ENCODE measurements at regions not wholly inside any gene's neighbourhood (a gene's known extent, or its start where the extent isn't known, plus 50 kb on each side); places are given as distances from the start of the nearest gene placed in this dataset.

DNA sequence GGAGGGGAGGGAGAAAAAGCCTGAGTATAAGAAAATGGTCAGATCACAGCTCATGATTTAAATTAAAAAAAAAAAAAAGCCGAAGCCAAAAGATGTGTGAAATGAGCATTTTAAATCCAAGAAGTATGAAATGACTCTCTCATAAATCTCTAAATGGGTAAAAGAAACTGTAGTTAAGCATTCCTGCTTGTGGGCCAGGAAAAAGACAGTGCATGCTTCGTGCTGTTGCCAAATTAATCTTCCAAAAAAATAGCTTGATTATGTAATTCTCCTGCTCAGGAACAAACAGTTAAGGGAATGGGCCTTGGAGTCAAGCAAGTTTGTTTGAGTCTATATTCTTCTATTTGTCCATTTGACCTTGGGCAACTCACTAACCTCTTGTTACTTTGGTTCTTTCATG lies 325.4 kb upstream of the SEL1L start:
- H3K4me1 Mint-ChIP-seq (ENCODE audit: low read depth): no peaks in the 10 kb centered on the region
- H3K27me3 Mint-ChIP-seq (ENCODE audit: low read depth): peaks cover 2% of the 10 kb centered on the region
- DNase-seq: no peak
- H3K9me3 Mint-ChIP-seq: peaks cover 25% of the 10 kb centered on the region
- H3K36me3 Mint-ChIP-seq (ENCODE audit: insufficient read depth): no peaks in the 10 kb centered on the region
- no peak overlapping the region for H3K4me3 Mint-ChIP-seq
- ATAC-seq: no peak

DNA sequence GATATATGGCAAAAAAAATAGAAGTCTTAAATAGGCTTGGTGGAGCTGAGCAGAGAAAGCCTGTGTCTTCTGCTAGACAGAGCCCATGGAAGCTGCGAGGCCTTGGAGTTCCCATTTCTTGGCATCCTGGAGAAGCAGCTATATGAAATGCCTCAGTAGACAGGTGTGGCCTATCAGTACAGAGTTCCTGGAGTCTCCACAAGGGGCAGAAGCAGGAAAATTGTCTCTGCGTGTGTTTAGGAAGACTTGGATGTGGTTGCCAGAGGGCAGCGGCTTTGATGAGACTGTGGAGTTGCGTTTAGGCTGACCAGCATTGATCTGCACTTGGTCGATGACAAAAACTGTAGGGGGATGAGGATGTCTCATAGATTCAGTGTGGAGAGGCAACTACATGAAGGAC lies 334.5 kb upstream of the SEL1L start:
- no peak for ATAC-seq

DNA sequence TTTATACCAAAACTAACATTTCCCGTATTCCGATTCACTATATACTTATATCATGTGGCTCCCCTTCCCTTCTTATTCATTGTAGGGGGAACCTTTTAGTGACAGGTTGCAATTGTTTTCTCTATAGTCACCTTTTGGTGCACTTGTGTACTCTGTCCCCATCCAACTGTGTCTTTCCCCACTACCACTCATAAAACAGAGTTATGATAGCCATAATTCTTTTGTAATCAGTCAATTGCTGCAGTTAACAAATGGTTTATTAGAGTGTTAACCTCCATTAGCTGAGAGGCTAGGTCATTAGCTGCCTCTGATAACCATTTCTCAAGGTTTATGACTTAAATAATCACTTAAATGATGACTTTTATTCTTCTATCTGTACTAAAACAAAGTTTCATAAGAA lies 338.1 kb upstream of the SEL1L start:
- no peaks in the 10 kb centered on the region for H3K4me1 Mint-ChIP-seq (ENCODE audit: low read depth)
- no peak overlapping the region for H3K4me3 Mint-ChIP-seq
- no peaks in the 10 kb centered on the region for H3K36me3 Mint-ChIP-seq (ENCODE audit: insufficient read depth)
- DNase-seq (no peak), ATAC-seq (no peak)
- H3K9me3 Mint-ChIP-seq: peaks cover 10% of the 10 kb centered on the region
- H3K27me3 Mint-ChIP-seq (ENCODE audit: low read depth): no peaks in the 10 kb centered on the region

More for the DNA sequence above, 334.5 kb upstream of the SEL1L start:
- H3K4me3 Mint-ChIP-seq: no peak overlapping the region
- H3K36me3 Mint-ChIP-seq (ENCODE audit: insufficient read depth): no peaks in the 10 kb centered on the region
- DNase-seq: no peak
- H3K4me1 Mint-ChIP-seq (ENCODE audit: low read depth): no peaks in the 10 kb centered on the region
- H3K9me3 Mint-ChIP-seq: no peaks in the 10 kb centered on the region
- H3K27me3 Mint-ChIP-seq (ENCODE audit: low read depth): no peaks in the 10 kb centered on the region

DNA sequence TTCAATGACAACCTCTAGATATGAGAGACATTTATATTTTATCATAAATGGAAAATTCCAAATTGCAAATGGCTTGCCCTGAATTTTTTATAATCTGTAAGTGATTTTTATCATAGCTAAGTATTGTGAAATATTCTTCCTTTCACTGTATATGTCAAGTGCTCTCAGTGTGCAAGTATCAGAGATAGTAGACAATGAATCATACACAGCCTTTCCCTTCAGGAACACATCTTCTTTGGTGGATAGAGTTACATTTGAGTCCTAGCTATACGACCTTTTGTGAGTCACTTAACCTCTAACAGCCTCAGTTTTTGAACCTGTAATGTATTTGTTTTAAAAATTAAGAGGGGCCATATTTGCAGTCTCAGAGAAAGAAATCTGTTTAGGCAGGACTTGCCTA lies 350.7 kb upstream of the SEL1L start:
- no peak for ATAC-seq
- no peaks in the 10 kb centered on the region for H3K4me1 Mint-ChIP-seq (ENCODE audit: low read depth)
- no peaks in the 10 kb centered on the region for H3K36me3 Mint-ChIP-seq (ENCODE audit: insufficient read depth)
- H3K27me3 Mint-ChIP-seq (ENCODE audit: low read depth): no peaks in the 10 kb centered on the region
- no peak overlapping the region for H3K4me3 Mint-ChIP-seq
- no peak for DNase-seq
- peaks cover 3% of the 10 kb centered on the region for H3K9me3 Mint-ChIP-seq

DNA sequence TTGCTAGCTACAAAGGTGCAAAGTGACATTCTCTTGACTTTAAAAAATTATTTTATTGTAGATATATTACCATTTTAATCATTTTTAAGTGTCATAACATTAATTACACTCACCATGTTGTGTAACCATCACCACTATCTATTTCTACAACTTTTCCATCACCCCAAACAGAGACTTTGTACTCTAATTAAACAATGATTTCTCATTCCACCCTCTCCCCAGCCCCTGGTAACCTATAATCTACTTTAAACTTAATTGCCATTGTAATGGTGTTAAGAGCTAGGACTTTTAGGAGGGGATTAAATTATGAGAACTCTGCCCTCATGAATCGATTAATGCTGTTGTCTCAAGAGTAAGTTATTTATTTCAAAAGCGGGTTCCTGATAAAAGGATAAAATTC lies 352.9 kb upstream of the SEL1L start:
- H3K4me1 Mint-ChIP-seq (ENCODE audit: low read depth): no peaks in the 10 kb centered on the region
- no peak for ATAC-seq
- peaks cover 4% of the 10 kb centered on the region for H3K9me3 Mint-ChIP-seq

DNA sequence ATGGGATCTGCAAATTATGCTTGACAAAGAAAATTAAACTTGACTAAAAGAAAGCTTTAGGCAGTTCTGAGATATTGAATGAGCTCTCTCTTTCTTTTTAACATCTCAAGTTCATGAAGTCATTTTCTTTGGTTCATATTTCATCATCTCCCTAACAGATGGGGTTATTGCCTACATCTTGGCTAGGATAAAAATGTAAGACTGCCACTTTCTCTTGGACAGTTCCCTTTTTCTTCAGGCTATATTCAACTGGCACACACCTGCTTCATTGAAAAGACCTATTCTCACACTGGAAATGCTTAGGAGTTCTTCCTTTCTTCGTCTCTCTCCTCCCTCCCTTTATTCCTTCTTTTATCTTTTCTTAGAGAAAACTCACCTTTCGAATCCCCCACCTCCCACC lies 355.9 kb upstream of the SEL1L start:
- DNase-seq (no peak), ATAC-seq (no peak)
- Mint-ChIP-seq H3K4me1 (ENCODE audit: low read depth) (no peaks in the 10 kb centered on the region), H3K27me3 (ENCODE audit: low read depth) (no peaks in the 10 kb centered on the region), H3K4me3 (no peak overlapping the region), H3K36me3 (ENCODE audit: insufficient read depth) (no peaks in the 10 kb centered on the region), H3K9me3 (peaks cover 4% of the 10 kb centered on the region)

More for the DNA sequence above, 352.9 kb upstream of the SEL1L start:
- DNase-seq: no peak
- Mint-ChIP-seq H3K4me3 (no peak overlapping the region), H3K36me3 (ENCODE audit: insufficient read depth) (no peaks in the 10 kb centered on the region), H3K27me3 (ENCODE audit: low read depth) (no peaks in the 10 kb centered on the region)

DNA sequence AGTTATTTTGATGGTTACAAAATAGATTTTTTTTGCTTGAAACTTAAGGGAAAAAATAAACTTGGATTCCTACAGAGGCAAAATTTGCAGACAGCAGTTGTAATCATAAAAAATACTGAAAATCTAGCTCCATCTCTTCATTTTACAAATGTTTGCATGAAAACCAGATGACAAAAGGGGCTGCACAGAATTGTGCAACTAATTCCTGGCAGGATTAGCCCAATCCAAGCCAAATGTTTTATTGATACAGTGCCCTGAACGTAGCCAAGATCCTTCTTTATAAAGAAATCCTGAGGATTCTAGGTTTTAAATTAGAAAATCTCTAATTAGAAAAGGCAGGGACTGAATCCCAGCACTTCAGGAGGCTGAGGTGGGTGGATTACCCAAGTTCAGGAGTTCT lies 356.4 kb upstream of the SEL1L start:
- DNase-seq (no peak), ATAC-seq (no peak)
- Mint-ChIP-seq H3K36me3 (ENCODE audit: insufficient read depth) (no peaks in the 10 kb centered on the region), H3K4me1 (ENCODE audit: low read depth) (no peaks in the 10 kb centered on the region), H3K27me3 (ENCODE audit: low read depth) (no peaks in the 10 kb centered on the region), H3K4me3 (no peak overlapping the region), H3K9me3 (peaks cover 4% of the 10 kb centered on the region)

DNA sequence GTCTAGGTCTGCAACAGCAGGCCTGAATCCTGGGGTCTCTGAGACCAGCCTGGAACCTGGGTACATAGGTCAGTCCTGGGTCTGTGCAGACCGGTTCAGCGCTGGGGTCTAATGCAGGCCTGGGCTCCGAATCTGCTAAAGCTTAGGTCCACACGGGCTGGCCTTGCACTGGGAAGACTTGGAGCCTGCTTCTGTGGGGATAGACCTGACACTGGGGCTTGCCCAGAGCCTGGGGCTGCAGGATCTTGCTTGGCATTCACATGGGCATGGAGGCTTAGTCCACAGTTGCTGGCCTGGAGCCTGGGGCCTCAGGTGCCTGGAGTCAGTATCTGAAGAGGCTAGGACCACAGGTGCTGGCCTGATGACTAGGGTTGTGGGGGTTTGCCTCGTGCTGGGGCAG lies 369.8 kb upstream of the SEL1L start:
- Mint-ChIP-seq H3K36me3 (ENCODE audit: insufficient read depth) (no peaks in the 10 kb centered on the region), H3K4me3 (no peak overlapping the region), H3K4me1 (ENCODE audit: low read depth) (no peaks in the 10 kb centered on the region), H3K9me3 (peaks cover 32% of the 10 kb centered on the region), H3K27me3 (ENCODE audit: low read depth) (no peaks in the 10 kb centered on the region)
- DNase-seq (no peak), ATAC-seq (no peak)

DNA sequence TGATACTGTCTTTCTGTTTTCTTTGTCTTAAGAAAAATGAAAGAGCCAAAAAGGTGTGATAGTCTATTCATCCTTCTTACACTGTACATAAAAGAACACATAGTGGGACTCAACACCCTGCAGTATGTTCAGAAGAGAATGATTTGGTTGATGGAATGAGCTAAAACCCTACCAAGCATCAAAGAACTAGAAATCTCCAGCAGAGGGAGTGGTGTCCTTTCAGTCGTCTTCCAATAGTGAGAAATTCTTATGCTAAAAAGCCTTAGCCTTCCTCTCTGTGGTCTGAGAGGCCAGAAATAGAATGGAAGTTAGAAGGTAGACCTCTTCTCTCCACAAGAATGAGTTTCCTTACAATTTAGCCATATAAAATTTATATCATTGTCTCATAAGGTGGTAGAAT lies 393.4 kb upstream of the SEL1L start:
- Mint-ChIP-seq H3K9me3 (peaks cover 3% of the 10 kb centered on the region), H3K4me1 (ENCODE audit: low read depth) (no peaks in the 10 kb centered on the region), H3K27me3 (ENCODE audit: low read depth) (no peaks in the 10 kb centered on the region), H3K36me3 (ENCODE audit: insufficient read depth) (no peaks in the 10 kb centered on the region), H3K4me3 (no peak overlapping the region)
- ATAC-seq (no peak), DNase-seq (no peak)

DNA sequence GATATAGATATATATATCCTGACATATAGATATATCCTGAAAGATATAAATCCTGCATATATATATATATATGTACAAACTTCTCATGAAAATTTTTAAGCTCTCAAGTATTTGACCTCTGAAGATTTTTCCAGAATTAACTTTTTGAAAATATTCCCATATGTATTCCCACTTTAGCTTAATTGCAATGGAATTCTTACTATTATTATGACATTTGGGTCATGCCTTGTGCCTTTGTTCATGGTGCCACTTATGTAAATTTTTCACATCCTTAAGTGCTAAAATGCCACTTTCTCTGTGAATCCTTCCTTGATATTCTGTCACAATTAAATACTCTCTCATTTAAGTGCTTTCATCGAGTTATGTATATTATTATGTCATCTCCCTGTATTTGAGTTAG lies 398.2 kb upstream of the SEL1L start:
- H3K27me3 Mint-ChIP-seq (ENCODE audit: low read depth): no peaks in the 10 kb centered on the region
- no peaks in the 10 kb centered on the region for H3K36me3 Mint-ChIP-seq (ENCODE audit: insufficient read depth)
- DNase-seq (no peak), ATAC-seq (no peak)
- H3K4me1 Mint-ChIP-seq (ENCODE audit: low read depth): no peaks in the 10 kb centered on the region
- no peak overlapping the region for H3K4me3 Mint-ChIP-seq
- H3K9me3 Mint-ChIP-seq: no peaks in the 10 kb centered on the region

DNA sequence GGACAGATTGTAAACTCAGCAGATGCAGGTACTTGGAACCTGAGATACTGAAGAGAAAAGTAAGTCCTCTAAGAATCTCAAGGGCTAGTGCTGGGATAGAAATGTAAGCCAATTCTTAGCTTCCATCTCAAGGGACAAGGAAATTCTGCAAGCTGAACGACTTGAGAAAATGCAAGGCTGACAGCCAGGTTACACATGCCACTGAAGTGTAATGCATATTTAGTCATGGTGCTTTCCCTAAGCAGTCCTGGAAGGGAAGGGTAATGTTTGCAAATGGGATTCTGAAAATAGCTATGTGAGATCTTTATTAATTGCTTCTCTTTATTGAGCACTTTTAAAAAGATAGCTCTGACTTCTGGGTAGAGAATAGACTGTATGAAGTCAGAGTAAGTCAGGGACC lies 402.7 kb upstream of the SEL1L start:
- Mint-ChIP-seq H3K4me3 (no peak overlapping the region), H3K27me3 (ENCODE audit: low read depth) (no peaks in the 10 kb centered on the region), H3K4me1 (ENCODE audit: low read depth) (no peaks in the 10 kb centered on the region), H3K9me3 (peaks cover 3% of the 10 kb centered on the region), H3K36me3 (ENCODE audit: insufficient read depth) (no peaks in the 10 kb centered on the region)
- no peak for ATAC-seq
- no peak for DNase-seq

DNA sequence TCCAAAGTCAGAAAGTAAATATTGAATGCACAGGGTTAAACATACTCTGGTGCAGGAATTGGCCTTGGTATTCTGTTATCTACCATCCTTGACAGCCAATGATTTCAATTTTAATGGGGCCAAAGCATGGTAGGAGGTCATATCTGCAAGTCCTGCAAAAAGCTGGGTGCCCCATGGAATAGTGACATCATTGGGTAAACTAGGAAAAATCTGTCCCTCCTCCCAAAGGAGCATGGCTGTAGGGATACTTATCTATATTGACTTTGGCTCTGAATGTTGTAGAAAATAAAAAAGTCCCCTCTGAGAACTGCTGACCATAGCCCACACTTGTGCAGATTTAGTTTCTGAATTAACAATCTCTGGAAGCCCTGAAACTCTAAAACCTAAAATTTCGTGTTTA lies 403.2 kb upstream of the SEL1L start:
- peaks cover 3% of the 10 kb centered on the region for H3K9me3 Mint-ChIP-seq
- H3K27me3 Mint-ChIP-seq (ENCODE audit: low read depth): no peaks in the 10 kb centered on the region
- DNase-seq (no peak), ATAC-seq (no peak)
- no peaks in the 10 kb centered on the region for H3K4me1 Mint-ChIP-seq (ENCODE audit: low read depth)
- H3K4me3 Mint-ChIP-seq: no peak overlapping the region
- H3K36me3 Mint-ChIP-seq (ENCODE audit: insufficient read depth): no peaks in the 10 kb centered on the region

DNA sequence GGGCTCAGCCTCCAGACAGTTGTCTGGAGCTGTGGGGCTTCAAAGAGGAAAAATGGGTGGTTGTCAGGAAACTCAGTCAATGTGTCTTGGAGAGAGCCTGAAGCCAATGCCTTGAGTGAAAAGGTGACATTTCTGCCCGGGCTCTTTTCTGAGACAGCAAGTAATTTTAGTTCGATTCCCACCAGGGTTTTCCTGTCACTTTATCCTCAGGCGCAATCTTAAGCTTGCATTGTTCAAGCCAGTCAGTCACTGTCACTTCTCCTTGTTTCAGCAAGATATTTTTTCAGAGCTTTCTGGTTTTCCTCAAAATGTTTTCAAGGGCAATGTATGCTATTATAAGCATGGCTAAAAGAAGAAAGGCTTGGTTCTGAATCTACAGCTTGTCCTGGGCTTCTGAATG lies 404.7 kb upstream of the SEL1L start:
- H3K4me3 Mint-ChIP-seq: no peak overlapping the region
- H3K36me3 Mint-ChIP-seq (ENCODE audit: insufficient read depth): no peaks in the 10 kb centered on the region
- ATAC-seq (no peak), DNase-seq (no peak)
- H3K9me3 Mint-ChIP-seq: peaks cover 3% of the 10 kb centered on the region
- H3K4me1 Mint-ChIP-seq (ENCODE audit: low read depth): no peaks in the 10 kb centered on the region
- H3K27me3 Mint-ChIP-seq (ENCODE audit: low read depth): no peaks in the 10 kb centered on the region

DNA sequence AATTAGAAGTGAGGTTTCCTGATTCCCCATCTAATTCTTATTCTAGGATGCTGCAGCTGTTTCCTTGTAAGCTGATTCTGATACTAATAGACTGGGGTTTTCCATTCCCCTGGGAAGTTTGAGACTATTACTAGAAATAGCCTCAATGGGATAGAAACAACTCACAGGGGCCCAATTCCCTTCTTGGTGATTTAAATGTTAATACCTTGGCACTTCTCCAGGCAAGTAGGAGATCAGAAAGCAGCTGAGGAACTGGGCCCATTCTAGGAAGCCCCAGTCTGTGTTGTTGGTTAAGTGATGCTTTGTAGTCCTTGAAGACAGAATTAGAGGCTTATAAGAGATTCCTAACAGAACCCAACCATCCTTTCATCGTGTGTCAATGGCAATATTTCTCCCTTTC lies 407.0 kb upstream of the SEL1L start:
- H3K4me1 Mint-ChIP-seq (ENCODE audit: low read depth): no peaks in the 10 kb centered on the region
- ATAC-seq (no peak), DNase-seq (no peak)
- H3K36me3 Mint-ChIP-seq (ENCODE audit: insufficient read depth): no peaks in the 10 kb centered on the region
- H3K9me3 Mint-ChIP-seq: peaks cover 3% of the 10 kb centered on the region
- no peaks in the 10 kb centered on the region for H3K27me3 Mint-ChIP-seq (ENCODE audit: low read depth)
- no peak overlapping the region for H3K4me3 Mint-ChIP-seq

DNA sequence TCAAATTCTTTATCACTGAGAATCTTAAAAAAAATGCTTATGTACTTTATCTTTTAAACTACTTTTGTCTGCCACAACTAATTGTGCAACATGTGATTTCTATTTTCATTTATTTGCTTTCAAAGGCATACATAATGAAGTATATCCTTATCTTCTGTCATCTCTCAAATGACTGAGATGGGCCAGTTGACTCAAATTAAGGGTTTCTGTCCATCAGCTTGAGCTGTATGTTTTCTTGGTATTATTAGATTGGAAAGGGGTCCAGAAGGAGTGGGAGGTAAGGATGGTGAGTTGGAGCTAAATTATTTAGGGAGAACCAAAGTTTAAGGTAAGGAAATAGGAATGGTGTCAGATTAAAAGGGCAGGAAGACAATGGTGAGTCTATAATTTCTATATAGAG lies 408.4 kb upstream of the SEL1L start:
- DNase-seq: no peak
- no peak overlapping the region for H3K4me3 Mint-ChIP-seq
- H3K27me3 Mint-ChIP-seq (ENCODE audit: low read depth): no peaks in the 10 kb centered on the region
- H3K9me3 Mint-ChIP-seq: peaks cover 3% of the 10 kb centered on the region
- H3K4me1 Mint-ChIP-seq (ENCODE audit: low read depth): no peaks in the 10 kb centered on the region
- ATAC-seq: no peak
- no peaks in the 10 kb centered on the region for H3K36me3 Mint-ChIP-seq (ENCODE audit: insufficient read depth)

DNA sequence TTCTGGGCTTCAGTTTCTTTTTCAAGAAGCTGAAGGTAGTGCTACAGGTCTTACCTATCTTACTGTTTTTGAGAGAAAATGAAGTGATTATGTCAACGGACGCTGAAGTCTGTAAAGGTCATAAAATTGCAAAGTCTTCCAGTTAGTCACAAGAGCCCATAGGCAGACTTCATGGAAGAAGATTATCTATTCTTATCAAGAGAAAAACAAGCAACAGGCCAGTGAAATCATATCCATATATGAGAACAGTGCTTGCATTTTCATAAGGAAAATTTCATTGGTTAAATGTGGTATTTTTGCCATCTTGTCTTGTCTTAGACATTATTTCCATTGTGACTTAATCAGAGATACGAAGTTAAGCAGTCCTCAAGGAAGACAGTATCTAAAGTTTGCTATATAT lies 412.7 kb upstream of the SEL1L start:
- Mint-ChIP-seq H3K36me3 (ENCODE audit: insufficient read depth) (no peaks in the 10 kb centered on the region), H3K4me3 (no peak overlapping the region), H3K4me1 (ENCODE audit: low read depth) (no peaks in the 10 kb centered on the region), H3K9me3 (peaks cover 3% of the 10 kb centered on the region), H3K27me3 (ENCODE audit: low read depth) (no peaks in the 10 kb centered on the region)
- DNase-seq (no peak), ATAC-seq (no peak)
